PC-3 (cell line): ENCODE measurements at regions not wholly inside any gene's neighbourhood (a gene's known extent, or its start where the extent isn't known, plus 50 kb on each side); places are given as distances from the start of the nearest gene placed in this dataset.

Experiments
- ATAC-seq: fragments of 200-7000 bp; cut with Tn5 transposase; 2 replicates; pipeline ENCODE4 v1.9.1; 2020; ENCODE audit warnings: mild to moderate bottlenecking, moderate library complexity
- BruUV-seq: library from RNA; stranded (reverse); fragments of 400-500 nt; replicated peaks from 2 replicates; lab custom pipeline; 2021; lab: Mats Ljungman, UMichigan
- CTCF ChIA-PET: fragments of 300-600 bp; sonication (Branson Sonifier 250); formaldehyde crosslinking; loops from one replicate; lab custom pipeline; 2022; ENCODE audit warnings: antibody characterized with exemption; lab: Charles Lee
- POLR2A ChIA-PET: fragments of 300-600 bp; sonication (Branson Sonifier 250); formaldehyde crosslinking; loops from one replicate; lab custom pipeline; 2022; ENCODE audit warnings: antibody characterized with exemption; ENCODE audit not compliant: unreplicated experiment; lab: Charles Lee
- DNase-seq: peaks from one replicate; pipeline ENCODE4 v3.0.0-alpha.2; 2015
- H2AFZ ChIP-seq: fragments of 300-600 bp; sonication (generic); 2 replicates; pipeline ENCODE4 v1.6.0; 2016; ENCODE audit warnings: antibody characterized with exemption, low read length
- H3F3A ChIP-seq: fragments of 300-600 bp; sonication (generic); one replicate; pipeline ENCODE4 v1.6.0; 2017; ENCODE audit warnings: antibody characterized with exemption, low read length, control low read depth, mild to moderate bottlenecking; ENCODE audit not compliant: unreplicated experiment
- H3K27ac ChIP-seq: fragments of 300-600 bp; sonication (generic); 2 replicates; pipeline ENCODE4 v1.5.1; 2016; ENCODE audit warnings: mild to moderate bottlenecking, low read length
- H3K27me3 ChIP-seq: fragments of 300-600 bp; sonication (generic); 2 replicates; pipeline ENCODE4 v1.6.1; 2016; ENCODE audit warnings: low read length, mixed read lengths
- H3K36me3 ChIP-seq: fragments of 300-600 bp; sonication (generic); 2 replicates; pipeline ENCODE4 v1.6.1; 2016; ENCODE audit warnings: low read depth, mixed run types, low read length, mixed read lengths
- H3K4me1 ChIP-seq: fragments of 300-600 bp; sonication (generic); 2 replicates; pipeline ENCODE4 v1.5.1; 2016; ENCODE audit warnings: low read length; ENCODE audit not compliant: insufficient read depth
- H3K4me2 ChIP-seq: fragments of 300-600 bp; sonication (generic); 2 replicates; pipeline ENCODE4 v1.6.0; 2016; ENCODE audit warnings: low read length
- H3K4me3 ChIP-seq: fragments of 300-600 bp; sonication (generic); 2 replicates; pipeline ENCODE4 v1.5.1; 2016; ENCODE audit warnings: mild to moderate bottlenecking, low read length, mixed read lengths
- H3K79me2 ChIP-seq: fragments of 300-600 bp; sonication (generic); 2 replicates; pipeline ENCODE4 v1.6.1; 2017; ENCODE audit warnings: low read length, mixed read lengths
- H3K9ac ChIP-seq: fragments of 300-600 bp; sonication (generic); 2 replicates; pipeline ENCODE4 v1.6.0; 2016; ENCODE audit warnings: mild to moderate bottlenecking, low read length
- H3K9me2 ChIP-seq: fragments of 300-600 bp; sonication (generic); replicated peaks from 2 replicates; pipeline ENCODE4 v1.6.1; 2016; ENCODE audit warnings: mixed run types, low read length, mixed read lengths
- H3K9me3 ChIP-seq: fragments of 300-600 bp; sonication (generic); 2 replicates; pipeline ENCODE4 v1.6.1; 2016; ENCODE audit warnings: low read length, mixed read lengths
- H4K20me1 ChIP-seq: fragments of 300-600 bp; sonication (generic); 2 replicates; pipeline ENCODE4 v1.6.1; 2016; ENCODE audit warnings: low read length, mixed read lengths
- EZH2 ChIP-seq: fragments of 300-600 bp; sonication (generic); IDR thresholded peaks from one replicate; pipeline ENCODE4 v1.6.1; 2017; ENCODE audit warnings: antibody characterized with exemption, mild to moderate bottlenecking, low read length; ENCODE audit not compliant: unreplicated experiment
- EZH2phosphoT487 ChIP-seq: fragments of 300-600 bp; sonication (generic); IDR thresholded peaks from 2 replicates; pipeline ENCODE4 v1.6.1; 2018; ENCODE audit warnings: mild to moderate bottlenecking, antibody characterized with exemption, low read length, borderline replicate concordance
- intact Hi-C: fragments of 100-400 bp; cut with micrococcal nuclease; formaldehyde crosslinking; loops from 2 replicates; pipeline ENCODE4 v1.9.0; 2023
- TF ChIP-seq, protein P1 (sequence below): fragments of 300-600 bp; sonication (generic); conservative IDR thresholded peaks from 2 replicates; pipeline ENCODE4 v1.5.1; 2017; ENCODE audit warnings: antibody characterized with exemption, low read depth, mild to moderate bottlenecking, low read length

DNA sequence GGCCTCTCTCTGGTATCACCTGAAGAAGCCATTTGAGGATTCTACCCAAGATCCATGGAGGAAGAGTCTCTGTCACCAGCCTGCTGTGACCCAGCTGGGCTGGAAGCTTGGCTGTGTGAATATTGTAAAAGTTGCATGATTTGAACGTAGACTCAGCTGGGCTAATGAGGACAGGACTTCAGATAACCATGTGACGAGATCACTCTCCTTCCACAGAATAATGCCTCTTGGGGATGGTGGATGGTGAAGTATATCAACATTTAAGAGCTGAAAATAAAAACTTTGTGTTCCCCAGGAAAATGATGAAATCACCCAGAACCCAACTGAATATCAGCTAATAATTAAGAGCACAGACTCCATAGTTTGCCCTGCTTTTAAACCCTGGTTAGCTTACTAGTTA, 427.9 kb downstream of the CD83 start:
- Histone ChIP-seq H3K4me1 (peaks cover 21% of the 10 kb centered on the region), H3K27ac (no peak overlapping the region), H3K4me2 (no peak overlapping the region), H3K9me3 (no peaks in the 10 kb centered on the region), H3K9me2 (no peaks in the 10 kb centered on the region), H3K9ac (no peak overlapping the region), H3K27me3 (no peaks in the 10 kb centered on the region), H3K4me3 (no peak overlapping the region), H3F3A (no peaks in the 10 kb centered on the region), H3K36me3 (no peaks in the 10 kb centered on the region), H4K20me1 (no peaks in the 10 kb centered on the region), H2AFZ (no peak overlapping the region), H3K79me2 (no peaks in the 10 kb centered on the region)
- BruUV-seq = no TSS peak
- intact Hi-C loops = no loop called here
- ChIA-PET POLR2A (no interaction called here), CTCF (no interaction called here)
- ATAC-seq = no peak
- TF ChIP-seq, protein P1, sequence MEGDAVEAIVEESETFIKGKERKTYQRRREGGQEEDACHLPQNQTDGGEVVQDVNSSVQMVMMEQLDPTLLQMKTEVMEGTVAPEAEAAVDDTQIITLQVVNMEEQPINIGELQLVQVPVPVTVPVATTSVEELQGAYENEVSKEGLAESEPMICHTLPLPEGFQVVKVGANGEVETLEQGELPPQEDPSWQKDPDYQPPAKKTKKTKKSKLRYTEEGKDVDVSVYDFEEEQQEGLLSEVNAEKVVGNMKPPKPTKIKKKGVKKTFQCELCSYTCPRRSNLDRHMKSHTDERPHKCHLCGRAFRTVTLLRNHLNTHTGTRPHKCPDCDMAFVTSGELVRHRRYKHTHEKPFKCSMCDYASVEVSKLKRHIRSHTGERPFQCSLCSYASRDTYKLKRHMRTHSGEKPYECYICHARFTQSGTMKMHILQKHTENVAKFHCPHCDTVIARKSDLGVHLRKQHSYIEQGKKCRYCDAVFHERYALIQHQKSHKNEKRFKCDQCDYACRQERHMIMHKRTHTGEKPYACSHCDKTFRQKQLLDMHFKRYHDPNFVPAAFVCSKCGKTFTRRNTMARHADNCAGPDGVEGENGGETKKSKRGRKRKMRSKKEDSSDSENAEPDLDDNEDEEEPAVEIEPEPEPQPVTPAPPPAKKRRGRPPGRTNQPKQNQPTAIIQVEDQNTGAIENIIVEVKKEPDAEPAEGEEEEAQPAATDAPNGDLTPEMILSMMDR = no peak
- TF ChIP-seq EZH2phosphoT487 (no peak), EZH2 (no peak)
- DNase-seq = no peak

DNA sequence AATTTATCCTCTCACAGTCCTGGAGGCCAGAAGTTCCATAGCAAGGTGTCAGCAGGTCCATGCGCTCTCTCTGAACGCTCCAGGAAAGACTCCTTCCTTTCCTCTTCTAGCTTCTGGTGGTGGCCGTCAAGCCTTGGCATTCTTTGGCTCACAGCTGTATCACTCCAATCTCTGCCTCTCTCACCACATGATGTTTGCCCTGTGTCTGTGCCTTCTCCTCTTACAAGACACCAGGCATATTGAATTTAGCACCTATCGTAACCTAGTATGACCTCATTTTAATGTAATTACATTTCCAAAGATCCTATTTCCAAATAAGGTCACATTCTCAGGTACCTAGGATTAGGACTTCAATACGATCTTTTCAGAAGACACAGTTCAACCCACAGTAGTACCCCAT, 428.5 kb downstream of the CD83 start:
- H3K9me2 ChIP-seq = no peaks in the 10 kb centered on the region
- intact Hi-C loops = no loop called here

DNA sequence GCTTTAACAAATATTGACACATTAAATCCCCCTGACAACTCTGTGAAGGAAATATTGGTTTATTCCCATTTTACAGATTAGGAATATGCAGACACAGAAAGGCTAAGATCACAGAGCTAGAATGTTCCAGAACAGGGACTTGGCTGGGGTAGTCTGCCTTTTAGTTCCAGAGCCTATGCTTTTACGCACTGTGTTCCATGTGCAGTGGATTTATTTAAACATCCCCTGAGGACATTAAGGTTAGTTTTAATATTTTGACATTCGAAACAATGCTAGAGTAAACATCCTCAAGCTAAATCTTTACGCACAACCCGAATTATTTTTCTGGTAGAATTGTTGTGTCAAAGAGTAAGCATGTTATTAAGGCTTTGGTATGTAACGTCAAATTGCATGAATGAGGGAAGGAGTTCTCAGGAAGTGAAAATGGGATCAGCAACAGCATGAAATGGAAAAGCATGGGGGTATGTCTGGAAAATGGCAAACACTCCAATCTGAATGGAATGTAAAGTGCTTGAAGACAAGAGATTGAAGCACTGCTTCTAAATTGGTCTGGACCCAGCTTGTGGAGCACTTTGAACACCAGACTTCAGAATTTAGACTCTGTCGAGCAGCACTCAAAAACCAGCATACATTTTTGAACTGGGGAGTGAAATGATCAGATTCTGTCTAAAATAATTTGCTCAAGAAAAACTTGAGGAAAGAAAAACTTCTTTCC, 429.9 kb downstream of the CD83 start:
- no peak overlapping the region for H3K4me3 ChIP-seq
- no peak for TF ChIP-seq EZH2phosphoT487
- TF ChIP-seq, protein P1 = no peak
- no peak for TF ChIP-seq EZH2
- H2AFZ ChIP-seq = no peak overlapping the region
- DNase-seq (no peak), ATAC-seq (no peak)
- no peaks in the 10 kb centered on the region for H3K79me2 ChIP-seq
- H3K9ac ChIP-seq = no peak overlapping the region
- H3K4me2 ChIP-seq = no peak overlapping the region
- no peaks in the 10 kb centered on the region for H3K36me3 ChIP-seq
- H3K27ac ChIP-seq = no peak overlapping the region
- CTCF ChIA-PET = no interaction called here
- no peaks in the 10 kb centered on the region for H3K9me3 ChIP-seq
- no peaks in the 10 kb centered on the region for H3K27me3 ChIP-seq
- BruUV-seq = no TSS peak
- no peaks in the 10 kb centered on the region for H3F3A ChIP-seq
- no peaks in the 10 kb centered on the region for H3K9me2 ChIP-seq
- H4K20me1 ChIP-seq = no peaks in the 10 kb centered on the region
- peaks cover 5% of the 10 kb centered on the region; the same call in 1 of the 2 replicates for H3K4me1 ChIP-seq
- intact Hi-C loops = no loop called here
- POLR2A ChIA-PET = no interaction called here

More for the DNA sequence above, 428.5 kb downstream of the CD83 start:
- H3K4me3 ChIP-seq = no peak overlapping the region
- H3K79me2 ChIP-seq = no peaks in the 10 kb centered on the region
- no TSS peak for BruUV-seq
- DNase-seq (no peak), ATAC-seq (no peak)
- H3F3A ChIP-seq = no peaks in the 10 kb centered on the region
- CTCF ChIA-PET = no interaction called here
- H3K27ac ChIP-seq = no peak overlapping the region
- no peaks in the 10 kb centered on the region for H4K20me1 ChIP-seq
- no peak for TF ChIP-seq EZH2
- TF ChIP-seq, protein P1 = no peak
- no peak for TF ChIP-seq EZH2phosphoT487
- H3K4me1 ChIP-seq = peaks cover 16% of the 10 kb centered on the region
- no peak overlapping the region for H2AFZ ChIP-seq
- POLR2A ChIA-PET = no interaction called here
- no peaks in the 10 kb centered on the region for H3K27me3 ChIP-seq
- H3K9me3 ChIP-seq = no peaks in the 10 kb centered on the region
- H3K9ac ChIP-seq = no peak overlapping the region
- H3K36me3 ChIP-seq = no peaks in the 10 kb centered on the region
- no peak overlapping the region for H3K4me2 ChIP-seq
